Lower leg skin (tissue), 4 donors: ENCODE measurements at regions not wholly inside any gene's neighbourhood (a gene's known extent, or its start where the extent isn't known, plus 50 kb on each side); places are given as distances from the start of the nearest gene placed in this dataset.

Experiments
- DNase-seq, 2 donors: peaks; one replicate each; pipeline ENCODE4 v3.0.0-alpha.2; 2019; ENCODE audit warnings: low spot score in 2 of 2
- H3K4me3 ChIP-seq: fragments of 200-600 bp; sonication (generic); 2 replicates; pipeline ENCODE4 v1.5.1; 2017; ENCODE audit warnings: mild to moderate bottlenecking, low read depth; ENCODE audit not compliant: poor library complexity, severe bottlenecking
- POLR2A ChIP-seq, 2 donors: fragments of 450-650 bp; IDR thresholded peaks; one replicate each; pipeline ENCODE4 v1.6.1; 2016 to 2017; ENCODE audit warnings: antibody characterized with exemption in 2 of 2, mild to moderate bottlenecking in 1 of 2, moderate library complexity in 1 of 2
- WGBS, 2 donors: methylation state at CpG; one replicate each; pipeline ENCODE4 v1.1.5; 2018; 5-methylcytosine and 5-hydroxymethylcytosine counted together
- intact Hi-C: fragments of 100-400 bp; cut with DNase I; formaldehyde crosslinking; loops from one replicate; pipeline ENCODE4 v1.15.0; 2023; ENCODE audit warnings: low total_unique reads
- TF ChIP-seq, protein P1 (sequence below), 3 donors: fragments of 450-650 bp; IDR thresholded peaks; one replicate each; pipeline ENCODE4 v1.5.1; 2016; ENCODE audit warnings: antibody characterized with exemption in 3 of 3, mild to moderate bottlenecking in 3 of 3, moderate library complexity in 2 of 3

DNA sequence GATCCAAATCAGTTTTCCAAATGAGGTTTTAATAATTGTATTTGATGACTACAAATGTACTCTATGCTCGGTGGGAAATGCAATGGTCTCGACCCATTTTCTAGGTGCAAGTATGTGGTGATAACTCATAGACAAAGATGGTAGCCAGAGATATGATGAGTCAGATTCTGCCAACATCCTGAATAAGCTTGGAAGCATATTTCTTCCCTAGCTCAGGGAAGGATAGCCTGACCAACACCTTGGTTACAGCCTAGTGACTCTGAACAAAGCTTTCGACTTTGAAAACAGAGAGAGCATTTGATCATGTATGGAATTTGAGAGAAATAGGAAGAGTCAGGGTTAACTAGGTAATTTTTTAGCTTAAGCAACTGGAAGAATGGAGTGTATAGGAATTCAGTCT, 128.3 kb upstream of the MYOCD start:
- intact Hi-C loops: no loop called here
- H3K4me3 ChIP-seq: no peak overlapping the region
- TF ChIP-seq, protein P1, sequence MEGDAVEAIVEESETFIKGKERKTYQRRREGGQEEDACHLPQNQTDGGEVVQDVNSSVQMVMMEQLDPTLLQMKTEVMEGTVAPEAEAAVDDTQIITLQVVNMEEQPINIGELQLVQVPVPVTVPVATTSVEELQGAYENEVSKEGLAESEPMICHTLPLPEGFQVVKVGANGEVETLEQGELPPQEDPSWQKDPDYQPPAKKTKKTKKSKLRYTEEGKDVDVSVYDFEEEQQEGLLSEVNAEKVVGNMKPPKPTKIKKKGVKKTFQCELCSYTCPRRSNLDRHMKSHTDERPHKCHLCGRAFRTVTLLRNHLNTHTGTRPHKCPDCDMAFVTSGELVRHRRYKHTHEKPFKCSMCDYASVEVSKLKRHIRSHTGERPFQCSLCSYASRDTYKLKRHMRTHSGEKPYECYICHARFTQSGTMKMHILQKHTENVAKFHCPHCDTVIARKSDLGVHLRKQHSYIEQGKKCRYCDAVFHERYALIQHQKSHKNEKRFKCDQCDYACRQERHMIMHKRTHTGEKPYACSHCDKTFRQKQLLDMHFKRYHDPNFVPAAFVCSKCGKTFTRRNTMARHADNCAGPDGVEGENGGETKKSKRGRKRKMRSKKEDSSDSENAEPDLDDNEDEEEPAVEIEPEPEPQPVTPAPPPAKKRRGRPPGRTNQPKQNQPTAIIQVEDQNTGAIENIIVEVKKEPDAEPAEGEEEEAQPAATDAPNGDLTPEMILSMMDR (IDR thresholded peaks at IDR 0.05): no peak
- no peak for TF ChIP-seq POLR2A (IDR thresholded peaks at IDR 0.05)
- no peak for DNase-seq
- WGBS, 2 donors: 88 to 93% methylated on average over 3 of the region's 3 CpGs

DNA sequence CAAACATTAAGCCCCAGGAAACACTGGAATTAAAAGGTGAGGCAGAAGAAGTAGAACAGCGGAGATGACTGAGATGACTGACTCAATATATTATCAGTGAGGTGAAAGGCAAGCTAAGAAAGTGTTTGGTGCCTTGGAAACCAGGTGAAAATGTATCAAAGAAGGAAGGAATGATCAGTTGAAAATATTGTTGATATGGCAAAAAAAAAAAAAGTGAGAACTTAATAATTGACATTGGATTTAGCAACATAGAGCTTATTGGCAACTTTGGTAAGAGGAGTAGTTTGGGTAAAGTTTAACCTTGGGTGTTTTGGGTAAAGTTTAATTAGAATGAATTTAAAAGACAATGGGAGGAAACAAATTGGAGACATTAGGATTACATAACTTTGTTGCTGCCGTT, 127.7 kb upstream of the MYOCD start:
- TF ChIP-seq, protein P1 (IDR thresholded peaks at IDR 0.05): no peak
- no peak for TF ChIP-seq POLR2A (IDR thresholded peaks at IDR 0.05)
- no peak for DNase-seq
- WGBS, 2 donors: 81 to 83% methylated on average over 2 of the region's 2 CpGs
- intact Hi-C loops: no loop called here
- H3K4me3 ChIP-seq: no peak overlapping the region

DNA sequence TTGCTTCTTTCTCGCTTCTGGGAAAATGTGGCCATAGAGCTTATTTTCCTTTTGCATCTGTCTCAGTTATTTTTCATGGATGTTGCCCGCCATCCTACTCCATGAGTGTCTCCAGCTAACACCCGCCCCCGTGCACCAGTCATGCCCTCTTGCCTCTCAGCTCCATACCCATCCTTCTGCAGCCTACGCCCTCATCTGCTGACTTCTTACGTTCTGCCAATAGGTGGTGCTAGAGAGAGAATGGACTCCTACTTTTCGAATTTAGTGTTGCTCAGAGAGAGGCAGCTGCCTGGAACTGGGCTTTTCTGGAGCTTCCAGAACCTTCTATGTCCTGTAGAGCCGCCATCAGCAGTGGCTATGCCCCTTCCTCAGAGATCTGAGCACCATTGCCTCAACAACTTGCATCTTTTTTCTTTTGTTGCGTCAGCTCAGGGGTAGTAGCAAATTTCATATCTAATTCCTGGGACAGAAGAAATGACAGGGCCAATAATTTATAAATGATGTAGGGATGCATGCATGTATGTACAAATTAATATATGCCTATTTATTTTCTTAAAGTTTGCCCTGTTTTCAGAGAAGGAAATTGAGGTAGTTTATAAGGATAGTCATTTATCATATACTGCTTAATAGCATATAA, 119.7 kb upstream of the MYOCD start:
- intact Hi-C loops: loop anchor here (10.0 kb wide), 1 partner anchor 449 kb away; no protein-coding TSS in a partner anchor
- H3K4me3 ChIP-seq: no peak overlapping the region
- DNase-seq: no peak
- WGBS, 2 donors: 24 to 31% methylated on average over 9 of the region's 9 CpGs
- TF ChIP-seq, protein P1 (IDR thresholded peaks at IDR 0.05): peak in 1 of 3 donors; percentile 22
- TF ChIP-seq POLR2A (IDR thresholded peaks at IDR 0.05): no peak

DNA sequence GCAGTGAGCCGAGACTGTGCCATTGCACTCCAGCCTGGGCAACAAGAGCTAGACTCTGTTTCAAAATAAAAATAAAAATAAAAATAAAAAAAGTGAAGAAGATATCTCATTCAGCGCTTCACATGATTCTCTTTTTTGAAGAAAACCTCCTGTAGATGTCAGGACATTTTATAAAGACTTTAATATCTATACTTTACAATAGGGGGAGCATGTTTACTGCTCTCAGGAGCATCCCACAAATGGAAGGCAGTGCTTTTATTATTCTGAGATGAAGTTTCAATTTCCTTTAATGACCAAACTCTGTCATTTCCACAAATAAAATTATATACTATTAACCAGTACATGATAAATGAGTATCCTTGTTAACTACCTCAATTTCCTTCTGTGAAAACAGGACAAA, 118.7 kb upstream of the MYOCD start:
- no peak for DNase-seq
- TF ChIP-seq, protein P1 (IDR thresholded peaks at IDR 0.05): no peak
- TF ChIP-seq POLR2A (IDR thresholded peaks at IDR 0.05): no peak
- WGBS, 2 donors: 95% methylated on average over 2 of the region's 2 CpGs
- no peak overlapping the region for H3K4me3 ChIP-seq
- intact Hi-C loops: loop anchor here (10.0 kb wide), 1 partner anchor 448 kb away; no protein-coding TSS in a partner anchor

DNA sequence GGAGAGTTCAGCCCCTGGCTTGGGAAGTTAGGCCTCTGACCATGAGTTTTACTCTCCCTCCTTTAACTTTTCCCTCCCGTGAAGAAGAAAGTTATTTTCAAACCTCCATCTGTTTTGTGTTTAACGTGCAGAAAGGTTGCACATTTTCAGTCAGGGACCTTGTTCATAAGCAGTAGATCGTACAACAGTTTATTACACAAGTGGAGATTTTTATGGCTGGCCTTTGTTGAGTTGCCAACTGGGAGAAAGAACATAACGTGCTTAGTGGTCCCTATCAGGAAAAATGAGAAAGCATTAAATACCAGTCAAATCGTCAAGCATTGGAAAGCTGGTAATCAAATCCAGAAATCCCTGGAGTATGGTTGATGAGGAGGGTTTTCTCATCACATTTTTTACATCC, 117.9 kb upstream of the MYOCD start:
- TF ChIP-seq, protein P1 (IDR thresholded peaks at IDR 0.05): no peak
- TF ChIP-seq POLR2A (IDR thresholded peaks at IDR 0.05): no peak
- intact Hi-C loops: loop anchor here (10.0 kb wide), 1 partner anchor 447 kb away; no protein-coding TSS in a partner anchor
- 59 to 62% methylated on average over 5 of the region's 5 CpGs for WGBS, 2 donors
- no peak for DNase-seq
- H3K4me3 ChIP-seq: no peak overlapping the region

DNA sequence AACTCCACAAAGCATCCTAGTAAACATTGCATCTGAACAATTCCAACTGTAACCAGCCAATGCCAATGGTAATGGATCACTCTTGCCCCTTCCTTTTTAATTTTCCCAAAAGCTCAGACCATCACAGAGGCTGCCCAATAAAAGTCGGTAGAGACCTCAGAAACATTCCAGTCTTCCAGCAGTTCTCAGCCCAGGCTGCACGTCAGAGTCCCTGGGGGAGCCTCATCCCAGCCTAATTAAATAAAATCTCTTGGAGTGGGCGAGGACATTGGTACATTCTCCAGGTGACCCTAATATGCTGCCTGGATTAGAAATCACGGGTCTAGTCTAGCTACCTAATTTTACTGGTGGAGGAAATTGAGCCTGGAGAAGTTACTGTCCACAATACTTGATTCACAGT, 117.1 kb upstream of the MYOCD start:
- intact Hi-C loops: loop anchor here (10.0 kb wide), 1 partner anchor 446 kb away; no protein-coding TSS in a partner anchor
- TF ChIP-seq POLR2A (IDR thresholded peaks at IDR 0.05): no peak

More for the DNA sequence above, 117.1 kb upstream of the MYOCD start:
- H3K4me3 ChIP-seq: no peak overlapping the region
- 75 to 81% methylated on average over 4 of the region's 4 CpGs for WGBS, 2 donors
- no peak for DNase-seq
